Small intestine (tissue), 7 donors: ENCODE measurements at regions not wholly inside any gene's neighbourhood (a gene's known extent, or its start where the extent isn't known, plus 50 kb on each side); places are given as distances from the start of the nearest gene placed in this dataset.
"Not testable (repeated sequence)": the region's sequence is repeated elsewhere in the genome, so short reads cannot be mapped to it uniquely, and the experiment has no call there.

Experiments
- DNase-seq, 2 donors: peaks; one replicate each; pipeline versions ENCODE4 v3.0.0 to v3.0.0-alpha.2; 2013
- FAIRE-seq: peaks from 2 replicates; lab custom pipeline; 2012; peaks lifted over from hg19 to GRCh38; lab: Jason Lieb, UNC
- H3K27ac ChIP-seq, 3 donors: one replicate each; pipeline ENCODE4 v1.5.1; 2013; ENCODE audit warnings: low read length in 2 of 3, mild to moderate bottlenecking in 2 of 3, control low read depth in 1 of 3, inconsistent platforms in 1 of 3, low read depth in 1 of 3, moderate library complexity in 1 of 3
- H3K27me3 ChIP-seq, 3 donors: one replicate each; pipeline ENCODE4 v1.6.1; 2013; ENCODE audit warnings: low read length in 3 of 3, inconsistent platforms in 1 of 3; ENCODE audit not compliant: control insufficient read depth in 3 of 3, insufficient read depth in 3 of 3
- H3K36me3 ChIP-seq, 3 donors: one replicate each; pipeline ENCODE4 v1.6.1; 2013; ENCODE audit warnings: low read length in 3 of 3, inconsistent platforms in 1 of 3, low read depth in 1 of 3, mild to moderate bottlenecking in 1 of 3, moderate library complexity in 1 of 3; ENCODE audit not compliant: control insufficient read depth in 3 of 3, insufficient read depth in 2 of 3
- H3K4me1 ChIP-seq, 3 donors: one replicate each; pipeline ENCODE4 v1.6.1; 2013; ENCODE audit warnings: low read length in 2 of 3, inconsistent platforms in 1 of 3, low read depth in 1 of 3, mild to moderate bottlenecking in 1 of 3, moderate library complexity in 1 of 3; ENCODE audit not compliant: control insufficient read depth in 3 of 3, insufficient read depth in 2 of 3
- H3K4me3 ChIP-seq, 3 donors: one replicate each; pipeline ENCODE4 v1.5.1; 2013; ENCODE audit warnings: low read length in 3 of 3, control low read depth in 1 of 3, inconsistent platforms in 1 of 3, low read depth in 1 of 3, mild to moderate bottlenecking in 1 of 3, moderate library complexity in 1 of 3
- H3K9me3 ChIP-seq, 2 donors: one replicate each; pipeline ENCODE4 v1.6.1; 2013; ENCODE audit warnings: low read depth in 1 of 2, low read length in 1 of 2; ENCODE audit not compliant: control insufficient read depth in 2 of 2, insufficient read depth in 1 of 2
- WGBS, 3 donors: extraction: QIAGEN DNeasy Blood & Tissue Kit; methylation state at CpG; one replicate each; pipeline ENCODE4 v1.1.7; 2013; 5-methylcytosine and 5-hydroxymethylcytosine counted together
- donor health status: healthy with polysubstance abuse.
- donor health status: control.
- donor health status: control.
- donor health status: Bipolar disorder and iron deficiency.
- donor health status: healthy.

- no peaks in the 10 kb centered on the region for H3K27me3 ChIP-seq
- H3K4me1 ChIP-seq = peaks cover 0 to 16% (median 0%) of the 10 kb centered on the region in 3 donors
- H3K9me3 ChIP-seq = peaks cover 0 to 4% of the 10 kb centered on the region in 2 donors
- no peaks in the 10 kb centered on the region for H3K36me3 ChIP-seq
- H3K4me3 ChIP-seq = no peak overlapping the region
- FAIRE-seq (no peak), DNase-seq (no peak)
- WGBS, 3 donors = 7 to 40% (median 25%) methylated on average over 2 of the region's 2 CpGs
- H3K27ac ChIP-seq = no peak overlapping the region
Measured at GRCh38 chr4:155042014-155042413, 166.4 kb upstream of the NPY2R start.

- not testable (repeated sequence) for H3K36me3 ChIP-seq, H3K4me3 ChIP-seq, DNase-seq, FAIRE-seq, H3K27ac ChIP-seq, H3K4me1 ChIP-seq, H3K27me3 ChIP-seq
- peaks cover 0 to 14% of the 10 kb centered on the region in 2 donors for H3K9me3 ChIP-seq
- WGBS, 3 donors = 93 to 97% (median 93%) methylated on average over 15 to 22 of the region's 22 CpGs
Measured at GRCh38 chr4:155044251-155044650, 164.2 kb upstream of the NPY2R start.

GRCh38 chr4:155047755-155048154, 160.7 kb upstream of the NPY2R start:
- H3K27ac ChIP-seq = no peak overlapping the region
- no peak overlapping the region for H3K4me3 ChIP-seq
- H3K9me3 ChIP-seq = peaks cover 0 to 14% of the 10 kb centered on the region in 2 donors
- WGBS, 3 donors = 72 to 84% (median 72%) methylated on average over 2 of the region's 2 CpGs
- no peaks in the 10 kb centered on the region for H3K27me3 ChIP-seq
- FAIRE-seq (no peak), DNase-seq (no peak)
- H3K4me1 ChIP-seq = no peaks in the 10 kb centered on the region
- H3K36me3 ChIP-seq = no peaks in the 10 kb centered on the region

GRCh38 chr4:155054042-155054441, 154.4 kb upstream of the NPY2R start:
- not testable (repeated sequence) for H3K9me3 ChIP-seq, FAIRE-seq, H3K36me3 ChIP-seq, H3K27me3 ChIP-seq, H3K4me3 ChIP-seq, H3K4me1 ChIP-seq, H3K27ac ChIP-seq, DNase-seq
- WGBS, 3 donors = 64 to 76% (median 72%) methylated on average over 1 of the region's 1 CpG

GRCh38 chr4:155060419-155060818, 148.0 kb upstream of the NPY2R start:
- Histone ChIP-seq H3K36me3 (no peaks in the 10 kb centered on the region), H3K4me3 (no peak overlapping the region), H3K4me1 (no peaks in the 10 kb centered on the region), H3K27ac (no peak overlapping the region), H3K9me3 (no peaks in the 10 kb centered on the region), H3K27me3 (no peaks in the 10 kb centered on the region)
- DNase-seq (no peak), FAIRE-seq (no peak)
- WGBS, 3 donors = 77 to 91% (median 91%) methylated on average over 2 of the region's 2 CpGs

GRCh38 chr4:155060873-155061272, 147.6 kb upstream of the NPY2R start:
- no peak for FAIRE-seq
- Histone ChIP-seq H3K27me3 (no peaks in the 10 kb centered on the region), H3K36me3 (no peaks in the 10 kb centered on the region), H3K27ac (no peak overlapping the region), H3K4me1 (no peaks in the 10 kb centered on the region), H3K9me3 (no peaks in the 10 kb centered on the region), H3K4me3 (no peak overlapping the region)
- WGBS, 3 donors = 69 to 90% (median 76%) methylated on average over 1 of the region's 1 CpG
- DNase-seq = no peak

GRCh38 chr4:155062948-155063347, 145.5 kb upstream of the NPY2R start:
- H3K4me3 ChIP-seq = no peak overlapping the region
- no peak overlapping the region for H3K27ac ChIP-seq
- H3K9me3 ChIP-seq = no peaks in the 10 kb centered on the region
- no peak for DNase-seq
- no peaks in the 10 kb centered on the region for H3K36me3 ChIP-seq
- no peaks in the 10 kb centered on the region for H3K4me1 ChIP-seq
- H3K27me3 ChIP-seq = no peaks in the 10 kb centered on the region
- FAIRE-seq = no peak

GRCh38 chr4:155064934-155065333, 143.5 kb upstream of the NPY2R start:
- H3K4me3 ChIP-seq, H3K9me3 ChIP-seq, H3K4me1 ChIP-seq, H3K27me3 ChIP-seq, FAIRE-seq, H3K27ac ChIP-seq, DNase-seq, H3K36me3 ChIP-seq: not testable (repeated sequence)
- 86 to 91% (median 90%) methylated on average over 7 of the region's 7 CpGs for WGBS, 3 donors

GRCh38 chr4:155066871-155067270, 141.6 kb upstream of the NPY2R start:
- H3K4me3 ChIP-seq = no peak overlapping the region
- H3K36me3 ChIP-seq = no peaks in the 10 kb centered on the region
- H3K4me1 ChIP-seq = no peaks in the 10 kb centered on the region
- DNase-seq (no peak), FAIRE-seq (no peak)
- no peak overlapping the region for H3K27ac ChIP-seq
- H3K9me3 ChIP-seq = no peaks in the 10 kb centered on the region
- no peaks in the 10 kb centered on the region for H3K27me3 ChIP-seq
